ENCODE measurements at regions not wholly inside any gene's neighbourhood (a gene's known extent, or its start where the extent isn't known, plus 50 kb on each side); places are given as distances from the start of the nearest gene placed in this dataset.

DNA sequence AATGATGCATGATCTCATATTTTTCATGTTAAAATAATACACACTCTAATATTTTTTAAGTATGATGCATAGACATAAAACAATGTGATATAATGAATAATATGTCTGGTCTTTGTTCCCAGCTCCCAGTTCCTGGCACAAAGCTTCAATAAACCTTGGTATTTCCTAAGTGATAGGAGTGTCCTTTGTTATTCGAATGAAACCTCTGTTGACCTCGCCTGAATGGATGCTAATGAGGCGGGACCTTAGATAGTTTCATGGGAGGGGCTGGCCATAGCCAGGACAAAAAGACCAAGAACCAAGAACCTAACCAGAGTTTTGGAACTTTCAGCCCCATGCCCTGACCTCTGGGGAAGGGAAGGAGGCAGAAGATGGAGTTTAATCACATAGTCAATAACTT lies 257.7 kb upstream of the COPS8 start:
- H3K27me3 ChIP-seq, result no peaks in the 10 kb centered on the region
- H3K9me3 ChIP-seq, result no peaks in the 10 kb centered on the region
- H3K36me3 ChIP-seq, result no peaks in the 10 kb centered on the region
- H3K4me3 ChIP-seq, result no peak overlapping the region
- TF ChIP-seq POLR2A (IDR thresholded peaks at IDR 0.05), result no peak
- H3K4me1 ChIP-seq (ENCODE audit: insufficient read depth), result no peaks in the 10 kb centered on the region
- intact Hi-C loops (cut with DNase I), result no loop called here
- no peak for DNase-seq
- WGBS, 3 donors, result 69 to 84% (median 83%) methylated on average over 3 of the region's 3 CpGs
- H3K27ac ChIP-seq, result no peak overlapping the region

GRCh38 chr2:236828820-236829219 lies 256.9 kb upstream of the COPS8 start:
- 63 to 85% (median 75%) methylated on average over 2 of the region's 2 CpGs for WGBS, 3 donors
- H3K27me3 ChIP-seq, result no peaks in the 10 kb centered on the region
- no peak overlapping the region for H3K27ac ChIP-seq
- no peaks in the 10 kb centered on the region for H3K36me3 ChIP-seq
- TF ChIP-seq EP300 (IDR thresholded peaks at IDR 0.05), result no peak
- TF ChIP-seq POLR2A (IDR thresholded peaks at IDR 0.05), result no peak
- no peak for TF ChIP-seq CTCF (IDR thresholded peaks at IDR 0.05)
- no peak overlapping the region for H3K4me3 ChIP-seq
- H3K9me3 ChIP-seq, result no peaks in the 10 kb centered on the region
- H3K4me1 ChIP-seq (ENCODE audit: insufficient read depth), result no peaks in the 10 kb centered on the region
- intact Hi-C loops (cut with DNase I), result no loop called here
- DNase-seq, result no peak

GRCh38 chr2:236830926-236831325 lies 254.8 kb upstream of the COPS8 start:
- H3K27me3 ChIP-seq, result no peaks in the 10 kb centered on the region
- no peak for DNase-seq
- intact Hi-C loops (cut with DNase I), result no loop called here
- no peaks in the 10 kb centered on the region for H3K9me3 ChIP-seq
- no peaks in the 10 kb centered on the region for H3K4me1 ChIP-seq (ENCODE audit: insufficient read depth)
- H3K27ac ChIP-seq, result no peak overlapping the region
- no peak overlapping the region for H3K4me3 ChIP-seq
- no peaks in the 10 kb centered on the region for H3K36me3 ChIP-seq
- TF ChIP-seq POLR2A (IDR thresholded peaks at IDR 0.05) (no peak), CTCF (IDR thresholded peaks at IDR 0.05) (no peak), EP300 (IDR thresholded peaks at IDR 0.05) (no peak)
- WGBS, 3 donors, result 68 to 85% (median 82%) methylated on average over 3 of the region's 3 CpGs

DNA sequence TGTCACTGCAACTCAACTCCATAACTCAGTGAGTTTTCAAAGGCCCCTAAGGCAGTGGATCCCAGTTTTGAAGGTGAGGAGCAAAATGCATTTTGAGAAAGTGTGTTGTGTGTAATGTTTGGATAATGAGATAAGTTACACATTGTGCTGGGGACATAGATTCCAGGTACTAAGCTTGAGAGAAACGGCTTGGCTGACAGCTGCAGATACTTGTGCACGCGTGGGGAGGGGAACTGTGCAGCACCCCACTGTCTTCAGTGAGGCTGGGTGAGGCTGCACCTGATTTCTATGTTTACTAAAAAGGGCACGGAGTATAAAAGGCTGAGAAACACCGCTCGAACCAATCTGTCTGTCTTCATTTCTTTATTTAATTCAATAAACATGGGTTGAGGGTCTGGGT lies 254.0 kb upstream of the COPS8 start:
- no peak for DNase-seq
- Histone ChIP-seq H3K9me3 (no peaks in the 10 kb centered on the region), H3K36me3 (no peaks in the 10 kb centered on the region), H3K27ac (no peak overlapping the region), H3K4me3 (no peak overlapping the region), H3K27me3 (no peaks in the 10 kb centered on the region), H3K4me1 (ENCODE audit: insufficient read depth) (no peaks in the 10 kb centered on the region)
- 89 to 92% (median 91%) methylated on average over 6 of the region's 6 CpGs for WGBS, 3 donors
- intact Hi-C loops (cut with DNase I), result no loop called here
- no peak for TF ChIP-seq CTCF (IDR thresholded peaks at IDR 0.05)
- TF ChIP-seq EP300 (IDR thresholded peaks at IDR 0.05), result no peak
- no peak for TF ChIP-seq POLR2A (IDR thresholded peaks at IDR 0.05)

DNA sequence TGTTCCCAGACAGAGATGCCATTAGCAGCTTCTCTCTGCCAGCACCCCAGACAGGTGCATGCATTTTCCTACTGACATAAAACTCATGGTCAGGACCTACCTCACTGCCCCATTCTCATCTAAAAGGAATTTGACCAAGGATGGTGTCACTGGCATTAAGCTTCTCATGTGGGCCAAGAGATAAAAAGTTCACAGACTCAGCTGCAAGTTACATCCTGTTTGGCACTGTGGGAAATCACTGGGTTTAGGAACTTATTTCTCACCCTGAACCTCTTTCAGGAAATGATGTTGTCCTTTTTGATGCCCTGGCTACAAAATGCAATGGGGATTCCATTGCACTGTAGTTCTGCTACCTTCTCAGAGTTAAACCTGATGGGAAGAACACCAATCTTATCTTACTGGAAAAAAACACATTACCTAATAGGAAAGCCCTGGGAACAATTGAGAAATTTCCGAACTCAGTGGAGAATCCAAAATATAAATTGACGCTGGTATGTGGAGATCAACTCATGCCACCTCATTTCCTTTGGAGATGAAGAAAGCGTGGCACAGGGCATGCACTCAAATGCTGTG lies 252.1 kb upstream of the COPS8 start:
- H3K27ac ChIP-seq, result no peak overlapping the region
- no peak for DNase-seq
- no peaks in the 10 kb centered on the region for H3K36me3 ChIP-seq
- no peaks in the 10 kb centered on the region for H3K9me3 ChIP-seq
- intact Hi-C loops (cut with DNase I), result no loop called here
- no peaks in the 10 kb centered on the region for H3K4me1 ChIP-seq (ENCODE audit: insufficient read depth)
- no peaks in the 10 kb centered on the region for H3K27me3 ChIP-seq
- TF ChIP-seq POLR2A (IDR thresholded peaks at IDR 0.05), result no peak
- TF ChIP-seq EP300 (IDR thresholded peaks at IDR 0.05), result no peak
- no peak for TF ChIP-seq CTCF (IDR thresholded peaks at IDR 0.05)
- H3K4me3 ChIP-seq, result no peak overlapping the region
- WGBS, 3 donors, result 86 to 89% (median 87%) methylated on average over 3 of the region's 3 CpGs

Measured in ovary (tissue), 7 donors.